Chondrocyte (in vitro differentiated cells): ENCODE measurements at regions not wholly inside any gene's neighbourhood (a gene's known extent, or its start where the extent isn't known, plus 50 kb on each side); places are given as distances from the start of the nearest gene placed in this dataset.
"Not testable (repeated sequence)": the region's sequence is repeated elsewhere in the genome, so short reads cannot be mapped to it uniquely, and the experiment has no call there.

Experiments
- DNase-seq: peaks from one replicate; pipeline ENCODE4 v3.0.0; 2021; ENCODE audit warnings: mixed read lengths, low spot score
- H3K27ac Mint-ChIP-seq: one replicate; pipeline ENCODE4 v1.8.0; 2021; ENCODE audit warnings: mild to moderate bottlenecking, moderate library complexity, mixed read lengths; ENCODE audit not compliant: unreplicated experiment
- H3K27me3 Mint-ChIP-seq: 2 replicates; pipeline ENCODE4 v1.8.0; 2021; ENCODE audit warnings: low read depth, mixed read lengths
- H3K36me3 Mint-ChIP-seq: 2 replicates; pipeline ENCODE4 v1.8.0; 2021; ENCODE audit warnings: low read depth, mixed read lengths
- H3K4me1 Mint-ChIP-seq: 2 replicates; pipeline ENCODE4 v1.8.0; 2021; ENCODE audit warnings: low read depth, mild to moderate bottlenecking, mixed read lengths
- H3K4me3 Mint-ChIP-seq: one replicate; pipeline ENCODE4 v1.8.0; 2021; ENCODE audit warnings: mild to moderate bottlenecking, moderate library complexity, mixed read lengths; ENCODE audit not compliant: unreplicated experiment
- H3K9me3 Mint-ChIP-seq: 2 replicates; pipeline ENCODE4 v1.8.0; 2021; ENCODE audit warnings: low read depth, mixed read lengths
- CTCF ChIP-seq: fragments of 200-600 bp; sonication (generic); IDR thresholded peaks from 2 replicates; pipeline ENCODE4 v1.5.0; 2021; ENCODE audit warnings: antibody characterized with exemption, mild to moderate bottlenecking, moderate library complexity

GRCh38 chr12:84384384-84384783 lies 528.2 kb downstream of the SLC6A15 start:
- Mint-ChIP-seq H3K4me1 (peaks cover 6% of the 10 kb centered on the region), H3K9me3 (peaks cover 27% of the 10 kb centered on the region), H3K4me3 (no peak overlapping the region), H3K36me3 (no peaks in the 10 kb centered on the region), H3K27ac (no peak overlapping the region), H3K27me3 (peaks cover 9% of the 10 kb centered on the region)
- TF ChIP-seq CTCF, result no peak
- DNase-seq, result no peak

- H3K27me3 Mint-ChIP-seq, DNase-seq, H3K36me3 Mint-ChIP-seq, H3K4me3 Mint-ChIP-seq, H3K27ac Mint-ChIP-seq, H3K4me1 Mint-ChIP-seq: not testable (repeated sequence)
- H3K9me3 Mint-ChIP-seq, result peaks cover 27% of the 10 kb centered on the region
Measured at GRCh38 chr12:84382486-84382885, 530.1 kb downstream of the SLC6A15 start.

GRCh38 chr12:84376320-84376719 lies 536.3 kb downstream of the SLC6A15 start:
- no peak for TF ChIP-seq CTCF
- Mint-ChIP-seq H3K9me3 (peaks cover 1% of the 10 kb centered on the region), H3K27me3 (peaks cover 3% of the 10 kb centered on the region), H3K4me3 (no peak overlapping the region), H3K27ac (no peak overlapping the region), H3K4me1 (no peaks in the 10 kb centered on the region), H3K36me3 (no peaks in the 10 kb centered on the region)
- DNase-seq, result no peak

- H3K36me3 Mint-ChIP-seq, result no peaks in the 10 kb centered on the region
- H3K9me3 Mint-ChIP-seq, result no peaks in the 10 kb centered on the region
- H3K4me1 Mint-ChIP-seq, result no peaks in the 10 kb centered on the region
- H3K27me3 Mint-ChIP-seq, result peaks cover 3% of the 10 kb centered on the region
- H3K27ac Mint-ChIP-seq, result no peak overlapping the region
- TF ChIP-seq CTCF, result no peak
- H3K4me3 Mint-ChIP-seq, result no peak overlapping the region
- no peak for DNase-seq
Measured at GRCh38 chr12:84375449-84376170, 537.0 kb downstream of the SLC6A15 start.

- Mint-ChIP-seq H3K27me3 (no peaks in the 10 kb centered on the region), H3K9me3 (peaks cover 5% of the 10 kb centered on the region), H3K4me3 (no peak overlapping the region), H3K36me3 (no peaks in the 10 kb centered on the region), H3K27ac (no peak overlapping the region), H3K4me1 (no peaks in the 10 kb centered on the region)
- peak; percentile 83 for DNase-seq
- TF ChIP-seq CTCF, result no peak
Measured at GRCh38 chr12:84362552-84362897, 550.1 kb downstream of the SLC6A15 start.
